Right atrium auricular region (tissue), 2 donors: ENCODE measurements at regions not wholly inside any gene's neighbourhood (a gene's known extent, or its start where the extent isn't known, plus 50 kb on each side); places are given as distances from the start of the nearest gene placed in this dataset.

ENCODE experiments used
- DNase-seq: peaks from one replicate; pipeline ENCODE4 v3.0.0-alpha.2; 2019; ENCODE audit warnings: low spot score
- H3K27ac ChIP-seq, 2 donors: fragments of 200-600 bp; sonication (generic); 1 replicate in 1 of 2; 2 replicates in 1 of 2; pipeline ENCODE4 v1.5.1; 2016 to 2019
- H3K27me3 ChIP-seq, 2 donors: fragments of 200-600 bp; sonication (generic); one replicate each; pipeline versions ENCODE4 v1.5.1 to v1.6.0; 2017 to 2019
- H3K36me3 ChIP-seq: fragments of 200-600 bp; sonication (generic); one replicate; pipeline ENCODE4 v1.5.1; 2016
- H3K4me1 ChIP-seq, 2 donors: fragments of 200-600 bp; sonication (generic); one replicate each; pipeline versions ENCODE4 v1.5.1 to v1.6.0; 2017 to 2019
- H3K4me3 ChIP-seq, 2 donors: fragments of 200-600 bp; sonication (generic); 1 replicate in 1 of 2; 2 replicates in 1 of 2; pipeline ENCODE4 v1.5.1; 2017 to 2019; ENCODE audit warnings: mild to moderate bottlenecking in 1 of 2, moderate library complexity in 1 of 2
- H3K9me3 ChIP-seq, 2 donors: fragments of 200-600 bp; sonication (generic); one replicate each; pipeline ENCODE4 v1.5.1; 2019
- CTCF ChIP-seq, 2 donors: fragments of 200-600 bp; sonication (generic); IDR thresholded peaks; one replicate each; pipeline ENCODE4 v1.5.1; 2019; ENCODE audit warnings: antibody characterized with exemption in 2 of 2

- Histone ChIP-seq H3K36me3 (no peaks in the 10 kb centered on the region), H3K27me3 (no peaks in the 10 kb centered on the region), H3K9me3 (no peaks in the 10 kb centered on the region), H3K27ac (no peak overlapping the region), H3K4me3 (no peak overlapping the region), H3K4me1 (no peaks in the 10 kb centered on the region)
- DNase-seq, result no peak
- TF ChIP-seq CTCF (IDR thresholded peaks at IDR 0.05), result no peak
These were observed 101.1 kb upstream of the RASGRP1 start for GRCh38 chr15:38665586-38666305.

- DNase-seq, result no peak
- Histone ChIP-seq H3K4me3 (no peak overlapping the region), H3K27me3 (no peaks in the 10 kb centered on the region), H3K9me3 (no peaks in the 10 kb centered on the region), H3K36me3 (no peaks in the 10 kb centered on the region), H3K27ac (no peak overlapping the region), H3K4me1 (no peaks in the 10 kb centered on the region)
- TF ChIP-seq CTCF (IDR thresholded peaks at IDR 0.05), result no peak
These were observed 102.4 kb upstream of the RASGRP1 start for GRCh38 chr15:38666865-38667510.

GRCh38 chr15:38667890-38668850 is 103.6 kb upstream of the RASGRP1 start:
- Histone ChIP-seq H3K27ac (no peak overlapping the region), H3K4me1 (no peaks in the 10 kb centered on the region), H3K27me3 (no peaks in the 10 kb centered on the region), H3K9me3 (no peaks in the 10 kb centered on the region), H3K4me3 (no peak overlapping the region), H3K36me3 (no peaks in the 10 kb centered on the region)
- no peak for TF ChIP-seq CTCF (IDR thresholded peaks at IDR 0.05)
- no peak for DNase-seq

GRCh38 chr15:38668898-38669391 is 104.3 kb upstream of the RASGRP1 start:
- H3K36me3 ChIP-seq, result no peaks in the 10 kb centered on the region
- H3K27ac ChIP-seq, result no peak overlapping the region
- H3K27me3 ChIP-seq, result no peaks in the 10 kb centered on the region
- no peaks in the 10 kb centered on the region for H3K9me3 ChIP-seq
- H3K4me3 ChIP-seq, result no peak overlapping the region
- no peak for TF ChIP-seq CTCF (IDR thresholded peaks at IDR 0.05)
- H3K4me1 ChIP-seq, result no peaks in the 10 kb centered on the region
- no peak for DNase-seq

GRCh38 chr15:38670128-38671005 is 105.8 kb upstream of the RASGRP1 start:
- H3K27me3 ChIP-seq, result no peaks in the 10 kb centered on the region
- no peaks in the 10 kb centered on the region for H3K9me3 ChIP-seq
- no peak for DNase-seq
- no peak for TF ChIP-seq CTCF (IDR thresholded peaks at IDR 0.05)
- no peak overlapping the region for H3K27ac ChIP-seq
- H3K4me3 ChIP-seq, result no peak overlapping the region
- H3K4me1 ChIP-seq, result no peaks in the 10 kb centered on the region
- no peaks in the 10 kb centered on the region for H3K36me3 ChIP-seq
